Activated T-helper 1 cell treated with anti-CD3 and anti-CD28 coated beads, Interleukin-2, amount 50 U/mL, for 16 hours (primary cell): ENCODE measurements at regions not wholly inside any gene's neighbourhood (a gene's known extent, or its start where the extent isn't known, plus 50 kb on each side); places are given as distances from the start of the nearest gene placed in this dataset.

Source experiments
- DNase-seq, 2 donors: peaks; one replicate each; pipeline ENCODE4 v3.0.0-alpha.2; 2020; ENCODE audit warnings: low read depth in 1 of 2, low spot score in 1 of 2

GRCh38 chr11:116449522-116449921 lies 323.3 kb downstream of the BUD13 start:
- DNase-seq: no peak

- no peak for DNase-seq
These were observed 326.5 kb downstream of the BUD13 start for GRCh38 chr11:116446048-116446941.

- no peak for DNase-seq
These were observed 327.4 kb downstream of the BUD13 start for GRCh38 chr11:116445108-116446047.

GRCh38 chr11:116442238-116442752 lies 330.5 kb downstream of the BUD13 start:
- no peak for DNase-seq

- DNase-seq: no peak
These were observed 333.5 kb downstream of the BUD13 start for GRCh38 chr11:116439361-116439677.

- DNase-seq: no peak
These were observed 334.0 kb downstream of the BUD13 start for GRCh38 chr11:116438651-116439360.

GRCh38 chr11:116434986-116435385 lies 337.8 kb downstream of the BUD13 start:
- DNase-seq: no peak

- no peak for DNase-seq
These were observed 340.5 kb downstream of the BUD13 start for GRCh38 chr11:116432301-116432700.

GRCh38 chr11:116431842-116432241 lies 340.9 kb downstream of the BUD13 start:
- DNase-seq: no peak

GRCh38 chr11:116428638-116428975 lies 344.2 kb downstream of the BUD13 start:
- no peak for DNase-seq

GRCh38 chr11:116427903-116428637 lies 344.7 kb downstream of the BUD13 start:
- no peak for DNase-seq

GRCh38 chr11:116427337-116427902 lies 345.4 kb downstream of the BUD13 start:
- DNase-seq: no peak

- DNase-seq: no peak
These were observed 346.0 kb downstream of the BUD13 start for GRCh38 chr11:116426761-116427160.

GRCh38 chr11:116424615-116425261 lies 348.0 kb downstream of the BUD13 start:
- DNase-seq: no peak

GRCh38 chr11:116422956-116423600 lies 349.7 kb downstream of the BUD13 start:
- no peak for DNase-seq

GRCh38 chr11:116422556-116422955 lies 350.2 kb downstream of the BUD13 start:
- no peak for DNase-seq

- no peak for DNase-seq
These were observed 351.1 kb downstream of the BUD13 start for GRCh38 chr11:116421529-116422185.

- DNase-seq: no peak
These were observed 351.8 kb downstream of the BUD13 start for GRCh38 chr11:116420770-116421528.
